Omental fat pad (tissue), 3 donors: ENCODE measurements at regions not wholly inside any gene's neighbourhood (a gene's known extent, or its start where the extent isn't known, plus 50 kb on each side); places are given as distances from the start of the nearest gene placed in this dataset.
"Not testable (repeated sequence)": the region's sequence is repeated elsewhere in the genome, so short reads cannot be mapped to it uniquely, and the experiment has no call there.

Experiments
- ATAC-seq: fragments of 150-250 bp; one replicate; pipeline ENCODE4 v1.9.1; 2016; ENCODE audit warnings: mild to moderate bottlenecking, moderate library complexity; ENCODE audit not compliant: low FRiP score
- DNase-seq: peaks from one replicate; pipeline ENCODE4 v3.0.0-alpha.2; 2019; ENCODE audit warnings: low spot score
- CTCF ChIP-seq, 3 donors: fragments of 450-650 bp; IDR thresholded peaks; one replicate each; pipeline ENCODE4 v1.5.1; 2016 to 2017; ENCODE audit warnings: antibody characterized with exemption in 3 of 3, mild to moderate bottlenecking in 3 of 3, moderate library complexity in 2 of 3

- ATAC-seq, result no peak
- no peak for TF ChIP-seq CTCF (IDR thresholded peaks at IDR 0.05)
- no peak for DNase-seq
These were observed 136.0 kb downstream of the NR2F2 start for GRCh38 chr15:96466389-96466947.

GRCh38 chr15:96468036-96468435 lies 137.5 kb downstream of the NR2F2 start:
- ATAC-seq (no peak), DNase-seq (no peak)
- no peak for TF ChIP-seq CTCF (IDR thresholded peaks at IDR 0.05)

GRCh38 chr15:96470681-96471310 lies 140.3 kb downstream of the NR2F2 start:
- no peak for TF ChIP-seq CTCF (IDR thresholded peaks at IDR 0.05)
- no peak for DNase-seq
- ATAC-seq, result no peak

- DNase-seq (no peak), ATAC-seq (no peak)
- TF ChIP-seq CTCF (IDR thresholded peaks at IDR 0.05), result no peak
These were observed 142.2 kb downstream of the NR2F2 start for GRCh38 chr15:96472681-96473080.

- no peak for DNase-seq
- no peak for TF ChIP-seq CTCF (IDR thresholded peaks at IDR 0.05)
- ATAC-seq, result no peak
These were observed 143.1 kb downstream of the NR2F2 start for GRCh38 chr15:96473556-96473955.

GRCh38 chr15:96474231-96474664 lies 143.7 kb downstream of the NR2F2 start:
- DNase-seq (no peak), ATAC-seq (no peak)
- no peak for TF ChIP-seq CTCF (IDR thresholded peaks at IDR 0.05)

- no peak for ATAC-seq
- no peak for DNase-seq
- no peak for TF ChIP-seq CTCF (IDR thresholded peaks at IDR 0.05)
These were observed 146.7 kb downstream of the NR2F2 start for GRCh38 chr15:96477227-96477626.

- not testable (repeated sequence) for DNase-seq
These were observed 153.9 kb downstream of the NR2F2 start for GRCh38 chr15:96484412-96484811.

More at GRCh38 chr15:96484412-96484811, 153.9 kb downstream of the NR2F2 start:
- ATAC-seq, result not testable (repeated sequence)
